ENCODE measurements at regions not wholly inside any gene's neighbourhood (a gene's known extent, or its start where the extent isn't known, plus 50 kb on each side); places are given as distances from the start of the nearest gene placed in this dataset.
A peak's percentile ranks its signal among the peaks of the same experiment; 100 is the strongest.
"Not testable (repeated sequence)": the region's sequence is repeated elsewhere in the genome, so short reads cannot be mapped to it uniquely, and the experiment has no call there.

DNA sequence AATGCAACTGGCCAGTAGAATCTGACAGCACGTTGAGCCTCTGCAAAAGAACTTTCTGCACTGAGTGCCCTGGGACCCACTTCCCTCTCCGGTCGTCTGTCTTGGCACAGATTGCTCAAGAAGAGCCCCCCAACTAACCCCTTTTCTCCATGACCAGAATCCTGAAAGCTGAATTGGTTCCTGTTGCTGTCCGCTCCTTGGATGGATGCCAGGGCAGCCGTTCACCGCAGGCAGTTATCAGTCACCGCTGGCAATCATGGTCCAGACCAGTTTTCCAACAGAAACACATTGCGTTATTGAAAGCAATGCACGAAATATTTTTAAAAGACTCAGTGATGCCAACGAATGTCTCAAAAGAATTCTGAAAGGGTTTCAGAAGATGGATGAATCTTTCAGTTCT, 733.7 kb upstream of the FRG1 start:
- no peak for DNase-seq

DNA sequence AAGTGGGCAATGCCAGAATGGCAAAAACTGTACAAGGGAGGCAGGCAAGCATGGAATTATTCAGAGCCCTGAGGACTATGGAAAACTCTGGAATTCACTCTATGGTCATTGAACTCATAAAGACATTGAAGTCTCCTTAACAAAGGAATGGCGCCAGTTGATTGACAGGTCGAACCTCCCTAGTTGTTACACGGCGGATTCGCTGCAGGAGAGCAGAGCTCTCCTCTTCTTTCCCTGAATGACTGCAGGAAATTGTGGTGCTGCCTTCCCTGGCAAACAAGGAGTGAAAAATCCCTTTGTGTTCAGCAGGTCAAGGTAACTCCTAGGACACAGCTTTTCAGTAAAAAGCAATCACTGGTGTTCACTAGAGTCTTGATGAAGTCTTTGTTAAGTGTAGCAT, 732.8 kb upstream of the FRG1 start:
- no peak for DNase-seq

DNA sequence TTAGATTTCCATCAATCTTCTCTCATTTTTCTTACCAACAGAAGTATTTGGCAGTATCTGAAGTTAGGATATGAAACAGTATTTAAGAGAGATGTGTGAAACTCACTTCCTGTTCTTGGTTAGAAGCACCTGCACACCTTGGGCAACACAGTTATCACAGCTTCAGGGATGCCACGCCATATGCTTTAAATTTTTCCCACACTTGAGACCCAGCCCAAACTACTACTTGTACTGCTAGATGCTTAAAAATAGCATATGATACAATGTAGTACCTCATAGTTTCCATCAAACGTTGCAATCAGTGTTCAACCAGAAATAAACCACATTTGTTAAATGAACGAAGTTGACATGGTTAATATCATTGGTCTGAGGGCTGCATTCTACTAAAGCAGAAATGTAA, 725.1 kb upstream of the FRG1 start:
- DNase-seq = no peak

DNA sequence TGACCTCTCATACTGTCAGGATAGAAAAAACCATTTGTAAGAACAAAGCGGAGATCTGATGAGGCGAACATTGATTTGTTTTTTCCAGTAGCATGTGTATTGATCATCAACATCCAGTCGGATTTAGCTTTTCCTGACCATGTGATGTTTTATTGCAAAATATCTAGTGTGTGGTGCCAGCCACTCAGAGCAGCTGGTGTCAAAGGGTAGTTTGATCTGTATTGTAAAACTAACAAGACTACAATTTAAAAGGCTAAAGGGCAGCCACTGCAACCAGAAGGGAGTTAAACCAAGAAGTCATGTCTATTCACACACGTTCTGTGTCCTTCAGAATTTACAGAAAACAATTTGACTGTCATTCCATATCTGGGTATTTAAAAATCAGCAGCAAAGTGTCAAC, 719.0 kb upstream of the FRG1 start:
- no peak for DNase-seq

DNA sequence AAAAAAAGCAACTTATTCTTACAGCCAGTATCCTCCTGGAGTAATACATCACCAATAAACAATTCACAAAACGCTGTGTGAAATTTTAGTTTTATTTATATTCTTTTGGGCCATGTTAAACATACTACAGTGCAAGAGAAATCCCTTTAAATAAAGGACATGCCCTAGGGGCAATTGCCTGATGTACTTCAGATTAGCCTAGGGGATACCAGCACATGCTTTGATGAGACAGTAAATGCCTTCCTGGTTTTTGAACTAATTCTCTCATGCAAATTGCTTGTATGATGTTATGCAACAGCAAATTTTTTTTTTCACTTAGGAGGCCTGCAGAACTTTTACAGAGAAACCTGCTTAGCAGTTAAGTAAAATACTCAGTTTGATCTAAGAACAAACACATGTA, 711.9 kb upstream of the FRG1 start:
- DNase-seq = no peak

DNA sequence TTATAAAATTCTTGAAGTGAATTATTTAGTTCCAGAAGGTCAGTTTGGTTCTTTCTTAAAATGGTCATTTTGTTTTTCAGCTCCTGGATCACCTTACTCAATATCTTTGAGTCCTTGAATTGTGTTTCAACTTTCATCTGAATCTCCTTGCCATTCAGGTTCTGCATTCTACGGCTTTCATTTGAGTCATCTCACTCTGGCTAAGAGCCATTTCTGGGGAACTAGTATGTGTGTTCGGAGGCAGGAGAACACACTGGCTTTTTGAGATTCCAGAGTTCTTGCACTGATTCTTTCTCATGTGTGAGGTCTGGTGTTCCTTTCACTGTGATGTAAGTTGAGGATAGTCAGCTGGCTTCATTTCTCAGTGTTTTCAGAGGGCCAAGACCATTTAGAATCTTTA, 708.4 kb upstream of the FRG1 start:
- no peak for DNase-seq

DNA sequence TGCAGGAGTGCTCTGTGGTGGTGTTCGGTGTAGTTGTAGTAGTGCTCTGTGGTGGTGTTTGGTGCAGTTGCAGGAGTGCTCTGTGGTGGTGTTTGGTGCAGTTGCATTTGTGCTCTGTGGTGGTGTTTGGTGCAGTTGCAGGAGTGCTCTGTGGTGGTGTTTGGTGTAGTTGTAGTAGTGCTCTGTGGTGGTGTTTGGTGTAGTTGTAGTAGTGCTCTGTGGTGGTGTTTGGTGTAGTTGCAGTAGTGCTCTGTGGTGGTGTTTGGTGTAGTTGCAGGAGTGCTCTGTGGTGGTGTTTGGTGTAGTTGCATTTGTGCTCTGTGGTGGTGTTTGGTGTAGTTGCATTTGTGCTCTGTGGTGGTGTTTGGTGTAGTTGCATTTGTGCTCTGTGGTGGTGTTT, 706.9 kb upstream of the FRG1 start:
- DNase-seq = peak; percentile 4

DNA sequence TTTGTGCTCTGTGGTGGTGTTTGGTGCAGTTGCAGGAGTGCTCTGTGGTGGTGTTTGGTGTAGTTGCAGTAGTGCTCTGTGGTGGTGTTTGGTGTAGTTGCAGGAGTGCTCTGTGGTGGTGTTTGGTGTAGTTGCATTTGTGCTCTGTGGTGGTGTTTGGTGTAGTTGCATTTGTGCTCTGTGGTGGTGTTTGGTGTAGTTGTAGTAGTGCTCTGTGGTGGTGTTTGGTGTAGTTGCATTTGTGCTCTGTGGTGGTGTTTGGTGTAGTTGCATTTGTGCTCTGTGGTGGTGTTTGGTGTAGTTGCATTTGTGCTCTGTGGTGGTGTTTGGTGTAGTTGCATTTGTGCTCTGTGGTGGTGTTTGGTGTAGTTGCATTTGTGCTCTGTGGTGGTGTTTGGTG, 705.7 kb upstream of the FRG1 start:
- DNase-seq = peak; percentile 1

DNA sequence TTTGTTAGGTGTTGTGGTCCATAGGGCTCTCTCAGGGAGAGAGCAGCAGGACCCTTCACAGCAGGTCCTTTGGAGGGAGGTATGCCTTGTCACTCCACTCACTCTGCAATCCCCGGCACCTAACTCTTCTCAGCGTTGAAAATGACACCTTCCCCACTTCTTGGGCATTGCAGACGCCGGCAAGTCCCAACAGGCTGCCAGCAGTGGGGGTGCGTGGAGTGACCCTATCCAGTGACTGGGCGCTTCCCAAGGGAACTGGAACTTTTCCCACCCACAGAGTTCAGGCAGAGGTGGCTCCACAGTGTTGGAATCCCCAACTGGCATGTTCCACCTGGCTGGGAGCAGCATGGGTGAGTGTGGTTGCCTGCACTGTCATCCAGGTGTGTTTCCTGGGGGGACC, 705.1 kb upstream of the FRG1 start:
- DNase-seq = no peak

DNA sequence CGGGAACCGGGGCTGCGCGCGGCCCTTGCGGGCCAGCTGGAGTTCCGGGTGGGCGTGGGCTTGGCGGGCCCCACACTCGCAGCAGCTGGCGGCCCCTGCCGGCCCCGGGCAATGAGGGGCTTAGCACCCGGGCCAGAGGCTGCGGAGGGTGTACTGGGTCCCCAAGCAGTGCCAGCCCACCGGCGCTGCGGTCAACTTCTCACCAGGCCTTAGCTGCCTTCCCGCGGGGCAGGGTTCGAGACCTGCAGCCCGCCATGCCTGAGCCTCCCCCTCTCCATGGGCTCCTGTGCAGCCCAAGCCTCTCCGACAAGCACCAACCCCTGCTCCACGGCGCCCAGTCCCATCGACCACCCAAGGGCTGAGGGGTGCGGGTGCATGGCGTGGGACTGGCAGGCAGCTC, 704.4 kb upstream of the FRG1 start:
- not testable (repeated sequence) for DNase-seq

DNA sequence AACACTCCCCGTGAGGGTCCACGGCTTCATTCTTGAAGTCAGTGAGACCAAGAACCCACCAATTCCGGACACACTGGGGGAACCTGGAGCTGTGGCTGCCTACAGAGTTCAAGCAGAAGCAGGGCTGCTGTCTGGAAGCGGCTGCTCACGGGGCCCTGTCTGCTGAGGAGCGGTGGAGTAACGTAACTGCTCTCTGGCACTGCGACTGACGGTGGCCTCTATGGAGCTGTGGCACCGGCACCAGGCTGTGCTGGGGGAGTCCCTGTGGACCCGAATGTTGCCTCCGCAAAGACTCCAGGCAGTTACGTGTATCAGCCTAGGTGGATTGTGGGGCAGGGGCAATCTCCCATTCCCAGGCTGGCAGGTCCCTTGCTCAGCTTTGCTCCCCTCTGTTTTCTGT, 703.3 kb upstream of the FRG1 start:
- no peak for DNase-seq

DNA sequence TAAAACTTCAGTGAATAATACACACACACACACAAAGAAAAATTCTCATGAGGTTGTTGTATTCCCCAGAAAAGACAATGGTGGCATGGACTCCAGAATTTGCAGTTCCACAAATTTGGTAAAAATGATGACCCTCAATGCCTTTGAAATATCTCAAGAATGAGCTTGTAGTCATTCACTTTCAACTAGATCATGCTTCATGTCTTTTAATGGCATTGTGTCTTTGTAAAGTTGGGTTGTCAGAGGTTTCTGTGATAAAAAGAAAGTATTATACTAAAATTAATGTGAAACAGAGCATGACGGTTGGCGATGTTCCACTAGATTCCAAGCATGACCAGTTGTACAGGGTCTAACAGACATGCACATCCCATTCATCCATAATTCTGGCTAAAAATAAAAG, 685.0 kb upstream of the FRG1 start:
- no peak for DNase-seq

DNA sequence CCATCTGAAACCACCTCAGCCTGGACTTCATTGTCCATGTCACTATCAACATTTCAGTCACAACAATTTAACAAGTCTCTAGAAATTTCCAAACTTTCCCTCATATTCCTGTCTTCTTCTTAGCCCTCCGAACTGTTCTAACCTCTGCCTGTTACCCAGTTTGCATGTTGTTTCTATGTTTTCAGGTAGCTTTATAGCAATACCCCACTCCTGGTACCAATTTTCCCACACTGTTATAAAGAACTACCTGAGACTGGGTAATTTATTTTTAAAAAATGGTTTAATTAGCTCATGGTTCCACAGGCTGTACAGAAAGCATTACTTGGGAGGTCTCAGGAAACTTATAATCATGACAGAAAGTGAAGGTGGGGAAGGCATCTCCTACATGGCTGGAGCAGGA, 679.2 kb upstream of the FRG1 start:
- no peak for DNase-seq

DNA sequence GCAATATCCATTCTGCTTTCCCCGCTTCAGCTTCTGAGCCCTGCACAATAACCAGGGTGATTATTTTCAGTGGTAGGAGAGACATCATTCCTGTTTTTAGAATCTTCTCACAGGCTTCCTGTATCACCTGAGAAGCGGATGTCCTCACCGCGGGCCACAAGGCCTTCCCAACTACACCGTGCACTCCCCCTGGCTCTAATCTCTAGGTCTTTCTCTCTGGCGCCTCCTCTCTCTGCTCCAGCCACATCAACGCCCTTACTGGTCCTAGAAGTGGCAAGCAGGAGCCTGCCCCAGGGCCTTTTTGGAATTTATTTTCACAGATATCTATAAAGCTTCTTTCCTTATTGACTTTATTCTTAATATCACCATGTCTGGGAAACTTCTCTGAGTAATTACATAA, 675.2 kb upstream of the FRG1 start:
- DNase-seq = no peak

DNA sequence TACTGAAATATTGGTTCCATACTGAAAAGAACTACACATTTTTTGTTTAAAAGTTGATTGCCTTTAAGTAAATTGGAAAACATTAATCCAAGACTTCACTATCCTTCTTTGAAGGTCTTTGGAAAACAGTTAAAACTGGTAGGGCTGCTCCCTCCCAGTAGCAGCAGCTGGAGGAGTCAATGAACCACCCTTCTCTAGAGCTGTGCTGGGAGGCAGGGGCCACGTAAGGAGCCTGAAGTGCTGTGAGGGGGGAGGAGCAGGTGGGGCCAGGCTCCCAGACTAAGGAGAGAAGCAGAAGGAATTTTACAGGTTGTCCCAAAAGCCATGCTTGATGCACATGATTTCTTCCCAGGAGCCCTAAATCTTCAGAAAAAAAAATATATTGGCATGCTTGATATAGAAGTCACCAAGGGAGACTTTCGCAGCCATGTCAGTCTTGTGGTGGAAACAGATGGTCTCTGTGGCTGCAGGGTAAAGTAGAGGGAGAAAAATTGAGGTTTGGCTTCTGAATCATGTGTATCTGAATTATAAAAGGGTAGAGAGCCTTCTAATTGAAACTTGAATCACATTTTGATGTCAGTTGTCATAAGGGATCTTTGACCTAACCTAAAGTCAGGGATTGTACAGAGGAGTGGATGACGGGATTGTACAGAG, 673.2 kb upstream of the FRG1 start:
- no peak for DNase-seq

DNA sequence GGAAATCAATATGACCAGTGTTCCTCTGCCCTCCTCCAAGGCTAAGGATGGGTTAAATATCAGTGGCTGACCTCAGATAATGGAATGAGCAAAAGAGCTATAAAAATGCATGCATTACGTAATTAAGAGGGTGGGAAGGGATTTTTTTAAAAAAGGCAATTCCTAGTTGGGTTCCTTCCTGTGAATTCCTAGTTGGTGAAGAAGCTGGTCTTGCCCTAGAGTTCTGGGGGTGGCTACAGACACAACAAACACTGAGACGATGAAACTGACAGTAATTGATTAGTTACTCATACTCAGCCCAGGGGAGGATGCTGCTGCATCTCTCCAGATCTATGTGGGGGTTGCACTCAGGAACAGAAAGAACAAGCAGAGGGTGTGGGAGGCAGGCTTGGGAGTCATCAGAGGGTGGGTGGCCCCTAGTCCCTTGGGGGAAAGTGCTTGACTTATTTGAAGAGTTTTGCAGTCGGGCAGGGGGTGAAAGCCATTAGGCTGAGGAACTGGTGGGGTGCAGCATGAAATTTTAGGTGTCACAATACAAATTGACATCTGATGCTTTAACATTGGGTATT, 662.0 kb upstream of the FRG1 start:
- DNase-seq = no peak

DNA sequence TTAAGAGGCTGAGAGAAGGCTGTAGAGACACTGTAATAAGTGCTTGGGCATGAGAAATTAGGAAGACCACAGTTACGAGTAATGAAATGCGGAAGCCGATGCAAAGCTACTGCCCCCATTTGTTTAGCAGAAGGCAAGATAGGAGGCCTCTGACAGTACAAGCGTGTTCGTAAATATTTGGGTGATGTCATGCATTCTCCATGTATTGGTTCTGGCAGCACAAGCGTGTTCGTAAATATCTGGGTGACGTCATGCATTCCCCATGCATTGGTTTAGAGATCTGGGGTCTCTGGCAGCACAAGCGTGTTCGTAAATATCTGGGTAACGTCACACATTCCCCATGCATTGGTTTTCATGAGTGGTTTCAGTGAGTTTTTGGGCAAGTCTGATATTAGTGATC, 661.5 kb upstream of the FRG1 start:
- no peak for DNase-seq

DNA sequence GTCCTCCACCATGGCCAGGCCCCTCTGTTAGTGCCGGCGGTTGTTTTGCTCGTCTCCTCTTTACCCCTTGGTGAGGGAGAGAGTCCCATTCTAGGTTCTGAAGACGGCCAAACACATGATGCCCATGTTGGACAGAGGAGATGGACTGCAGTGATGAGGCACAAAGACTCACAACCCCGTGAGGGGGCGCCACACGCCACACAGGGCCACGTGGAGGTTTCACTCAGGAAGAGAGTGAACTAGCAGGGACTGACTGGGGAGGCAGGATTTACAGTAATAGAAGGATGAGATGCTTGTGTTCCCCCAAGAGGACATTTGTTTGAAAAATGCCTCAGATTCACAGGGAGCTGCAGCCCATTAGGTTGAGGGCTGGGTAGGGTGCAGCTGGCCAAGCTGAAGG, 655.3 kb upstream of the FRG1 start:
- no peak for DNase-seq

DNA sequence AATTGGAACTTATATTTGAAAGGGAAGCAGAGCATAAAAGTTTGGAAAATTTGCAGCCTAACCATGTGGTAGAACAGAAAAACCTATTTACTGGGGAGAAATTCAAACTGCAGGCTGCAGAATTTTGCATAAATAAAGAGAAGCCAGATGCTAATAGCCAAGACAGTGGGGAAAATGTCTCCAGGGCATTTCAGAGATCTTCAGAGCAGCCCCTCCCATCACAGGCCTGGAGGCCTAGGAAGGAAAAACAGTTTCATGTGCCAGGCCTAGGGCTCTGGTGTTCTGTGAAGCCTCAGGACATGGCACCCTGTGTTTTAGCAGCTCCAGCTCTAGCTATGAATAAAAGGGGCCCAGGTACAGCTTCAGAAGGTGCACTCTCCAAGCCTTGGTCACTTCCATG, 648.7 kb upstream of the FRG1 start:
- DNase-seq = no peak

DNA sequence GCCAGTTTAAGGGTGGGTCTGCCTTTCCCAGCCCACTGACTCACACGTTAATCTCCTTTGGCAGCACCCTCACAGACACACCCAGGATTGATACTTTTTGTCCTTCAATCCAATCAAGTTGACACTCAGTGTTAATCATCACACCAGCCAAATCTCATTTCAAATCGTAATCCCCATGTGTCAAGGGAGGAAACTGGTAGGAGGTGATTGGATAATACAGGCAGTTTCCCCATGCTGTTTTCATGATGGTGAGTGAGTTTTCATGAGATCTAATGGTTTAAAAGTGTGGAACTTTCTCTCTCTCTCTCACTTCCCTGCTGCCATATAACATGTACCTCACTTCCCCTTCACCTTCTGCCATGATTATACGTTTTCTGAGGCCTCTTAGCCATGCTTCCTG, 647.2 kb upstream of the FRG1 start:
- DNase-seq = no peak

DNA sequence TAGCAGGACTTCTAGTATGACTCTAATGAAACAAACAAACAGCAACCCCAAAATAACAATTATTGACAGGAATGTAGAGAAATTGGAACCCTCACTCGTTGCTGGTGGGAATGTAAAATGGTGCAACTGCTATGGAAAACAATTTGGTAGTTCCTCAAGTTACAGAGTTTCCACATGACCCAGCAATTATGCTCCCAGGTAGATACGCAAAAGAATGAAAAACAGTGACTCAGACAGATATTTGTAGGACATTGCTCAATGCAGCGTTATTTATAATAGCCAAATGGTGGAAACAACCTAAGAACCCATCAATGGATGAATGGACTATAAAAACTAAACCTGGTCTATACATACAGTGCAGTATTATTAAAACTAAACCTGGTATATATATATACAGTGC, 646.1 kb upstream of the FRG1 start:
- DNase-seq = no peak

DNA sequence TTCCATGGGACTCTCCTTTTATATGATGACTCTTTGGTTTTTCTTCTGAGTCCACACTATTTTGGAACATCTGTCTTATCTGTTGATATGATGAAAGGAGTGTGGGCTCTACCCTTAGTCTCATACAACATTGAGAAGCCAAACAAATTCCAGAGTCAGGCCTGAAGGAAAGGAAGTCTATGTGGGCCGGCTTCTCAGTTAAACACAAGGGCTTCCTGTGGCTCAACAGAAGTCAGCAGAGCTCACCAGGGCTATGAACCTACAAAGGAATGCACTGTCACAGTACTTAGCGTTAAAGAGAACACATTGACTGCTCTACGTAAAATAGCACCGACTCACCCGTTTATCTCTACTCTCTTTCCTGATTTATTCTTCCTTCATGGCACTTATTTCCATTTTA, 641.0 kb upstream of the FRG1 start:
- no peak for DNase-seq

DNA sequence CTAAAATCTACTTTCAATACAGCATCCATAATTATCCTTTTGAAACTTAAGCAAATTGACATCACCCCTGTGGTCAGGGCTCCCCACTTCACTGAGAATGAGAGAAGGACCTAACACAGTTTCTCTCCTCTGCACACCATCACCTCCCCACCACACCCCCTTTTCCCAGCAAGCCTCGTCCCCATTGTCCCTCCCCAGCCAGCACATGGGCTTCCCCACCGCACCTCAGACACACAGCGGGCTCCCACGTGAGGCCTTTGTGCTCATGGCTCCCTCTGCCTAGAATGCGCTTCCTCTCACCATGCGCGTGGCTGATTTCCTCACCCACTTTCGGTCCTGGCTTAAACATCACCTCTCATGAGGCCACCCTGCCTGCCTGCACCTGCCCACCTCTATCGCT, 639.0 kb upstream of the FRG1 start:
- DNase-seq = no peak

DNA sequence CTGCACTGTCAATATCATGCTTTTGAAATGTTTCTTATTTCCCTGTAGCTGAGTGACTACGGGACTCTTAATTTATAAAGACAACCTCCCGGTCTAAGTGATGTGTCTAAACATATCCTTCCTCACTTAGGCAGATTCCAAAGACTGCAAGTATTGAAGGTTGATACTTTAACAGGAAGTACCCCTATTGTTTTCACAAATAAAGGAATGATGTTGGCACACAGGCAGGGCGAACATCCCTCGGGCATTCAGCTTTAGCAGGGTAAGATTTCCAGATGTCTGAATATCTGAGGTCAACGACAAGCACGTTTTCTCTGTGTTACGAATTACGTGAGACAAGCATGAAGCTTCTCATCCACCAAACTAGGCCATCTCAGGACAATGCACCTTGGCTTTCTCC, 638.0 kb upstream of the FRG1 start:
- DNase-seq = no peak

DNA sequence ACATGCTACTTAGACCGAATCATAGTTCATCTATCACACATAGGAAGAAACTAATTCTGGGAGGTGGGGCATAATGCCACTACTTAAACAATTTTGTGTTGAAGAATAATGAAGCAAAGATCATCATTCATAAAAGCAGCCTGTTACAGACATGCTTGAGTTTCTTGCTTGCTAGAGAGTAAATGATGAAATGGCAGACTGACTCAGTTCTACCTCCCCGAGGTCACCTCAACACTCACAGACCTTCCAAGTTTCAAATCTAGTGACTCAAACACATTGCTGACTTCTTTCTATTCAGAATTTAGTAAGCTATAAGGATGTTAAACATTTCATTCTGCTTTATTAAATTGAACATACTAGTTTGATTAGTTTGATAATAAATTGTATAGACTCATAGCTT, 636.5 kb upstream of the FRG1 start:
- no peak for DNase-seq

DNA sequence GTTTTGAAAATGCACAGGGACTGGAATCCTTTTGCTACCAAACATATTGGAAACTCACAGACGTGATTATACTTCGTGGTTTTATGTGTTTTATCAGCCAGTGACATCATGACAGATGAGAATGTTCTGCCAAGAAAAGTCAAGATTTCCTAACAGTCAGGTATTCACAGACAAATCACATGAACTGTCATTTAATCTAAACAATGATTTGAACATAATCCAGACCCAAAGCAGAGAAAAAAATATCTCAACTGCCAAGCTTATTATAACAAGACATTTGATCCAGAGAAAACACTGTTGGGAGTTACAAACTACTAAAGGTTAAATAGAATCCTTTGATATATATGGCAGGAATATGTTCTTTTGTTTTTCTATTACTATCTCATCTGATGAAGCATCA, 635.9 kb upstream of the FRG1 start:
- DNase-seq = no peak
